Sciatic nerve (tissue), 2 donors: ENCODE measurements at regions not wholly inside any gene's neighbourhood (a gene's known extent, or its start where the extent isn't known, plus 50 kb on each side); places are given as distances from the start of the nearest gene placed in this dataset.

ENCODE experiments used
- ATAC-seq: fragments of 200-7000 bp; cut with Tn5 transposase; one replicate; pipeline ENCODE4 v1.9.1; 2020; ENCODE audit warnings: mild to moderate bottlenecking, moderate library complexity
- DNase-seq: peaks from one replicate; pipeline ENCODE4 v3.0.0-alpha.2; 2020; ENCODE audit warnings: low spot score
- intact Hi-C: fragments of 100-400 bp; cut with DNase I; formaldehyde crosslinking; loops from one replicate; pipeline ENCODE4 v1.14.2; 2022
- donor health status: DM: no; HTN: no; CAD: no.
- donor health status: DM: no; HTN: no; CAD: no.

DNA sequence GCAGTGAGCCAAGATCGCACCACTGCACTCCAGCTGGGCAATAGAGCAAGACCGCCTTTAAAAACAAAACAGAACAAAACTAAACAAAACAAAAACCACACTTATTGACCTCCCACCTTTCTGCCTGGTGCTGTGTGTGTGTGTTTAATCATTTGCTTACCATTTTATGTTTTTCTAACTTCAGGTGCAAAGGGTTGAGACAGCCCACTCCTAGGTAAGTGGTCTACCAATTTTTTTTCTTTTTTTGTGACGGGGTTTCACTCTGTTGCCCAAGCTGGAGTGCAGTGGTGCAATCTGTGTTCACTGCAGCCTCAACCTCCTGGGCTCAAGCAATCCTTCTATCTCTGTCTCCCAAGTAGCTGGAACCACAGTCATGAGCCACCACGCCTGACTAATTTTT is 65.8 kb downstream of the SALL1 start:
- intact Hi-C loops = no loop called here
- DNase-seq (no peak), ATAC-seq (no peak)

DNA sequence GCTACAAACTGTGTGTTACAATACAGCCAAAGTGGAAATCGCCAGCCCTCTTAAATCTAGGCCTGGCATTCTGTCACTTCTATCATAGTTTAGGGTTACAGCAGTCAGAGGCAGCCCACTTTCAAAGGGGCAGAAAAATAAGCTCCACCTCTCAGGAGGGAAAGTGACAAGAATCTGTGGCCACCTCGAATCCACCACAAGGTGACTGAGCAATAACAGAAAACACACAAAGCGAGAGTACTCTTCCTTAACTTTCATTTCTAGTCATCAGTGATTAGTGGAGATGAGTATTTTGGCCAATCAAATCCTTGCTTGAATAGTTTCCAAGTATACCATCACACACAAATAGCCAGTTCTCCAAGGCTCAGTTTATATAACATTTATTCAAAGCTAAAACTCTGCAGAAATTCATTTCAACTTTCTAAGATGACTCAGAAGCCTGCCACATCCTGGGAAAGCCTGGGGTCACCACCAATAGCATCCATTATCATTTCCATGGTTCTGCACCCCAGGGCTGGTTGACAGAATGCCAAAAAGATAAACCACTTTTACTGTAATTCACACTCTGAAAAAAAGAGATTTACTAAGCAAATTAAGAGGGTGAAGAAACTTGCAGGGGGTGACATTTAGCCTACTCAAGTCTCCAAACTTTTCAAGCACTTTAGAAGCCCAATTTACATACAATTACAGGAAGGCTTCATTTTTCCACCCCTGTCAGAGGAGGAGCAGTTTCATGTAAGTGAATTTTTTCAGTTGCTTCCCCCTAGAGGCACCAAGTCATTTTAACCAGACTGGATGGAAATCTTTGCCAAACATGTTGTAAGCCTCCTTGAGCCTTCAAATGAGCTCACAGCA is 66.8 kb downstream of the SALL1 start:
- no peak for DNase-seq
- intact Hi-C loops = no loop called here
- no peak for ATAC-seq

DNA sequence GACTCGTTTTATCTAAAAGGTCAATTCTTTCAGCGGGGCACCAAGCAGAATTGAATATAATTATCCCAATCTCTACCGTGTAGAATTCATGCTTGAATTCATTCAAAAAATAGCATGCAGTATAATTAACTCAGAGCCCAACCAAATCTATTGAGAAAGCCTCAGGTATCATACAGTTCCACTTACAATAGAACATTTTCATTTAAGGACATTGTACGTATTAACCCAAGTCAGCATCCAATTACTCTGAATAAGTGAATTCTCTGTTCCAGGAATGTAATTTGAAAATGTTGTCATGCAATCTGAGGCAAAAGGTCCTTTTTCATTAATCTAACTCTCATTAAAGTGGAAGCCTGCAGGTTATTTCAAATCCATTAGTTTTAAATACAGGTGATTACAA is 78.5 kb downstream of the SALL1 start:
- DNase-seq = no peak
- intact Hi-C loops = no loop called here

DNA sequence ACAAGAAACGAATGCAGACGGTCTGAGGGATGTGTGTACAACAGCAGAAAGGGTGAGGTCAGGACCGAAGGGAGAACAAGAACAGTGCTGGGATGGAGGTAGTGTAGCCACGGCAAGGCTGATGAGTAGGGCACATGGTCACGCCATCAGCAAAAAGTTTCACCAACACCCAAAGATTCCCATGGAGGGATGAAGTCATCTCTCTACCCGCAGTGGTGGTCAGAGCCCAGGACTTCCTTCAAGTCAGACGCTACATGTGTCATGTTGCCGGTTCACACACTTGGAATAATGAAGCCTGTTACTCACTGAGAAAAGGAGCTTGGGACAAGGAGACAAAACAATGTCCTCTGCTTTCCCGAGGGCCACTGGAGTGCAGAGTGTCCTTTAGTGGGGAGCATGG is 79.7 kb downstream of the SALL1 start:
- no peak for ATAC-seq
- no peak for DNase-seq
- intact Hi-C loops = no loop called here

More for the DNA sequence above, 78.5 kb downstream of the SALL1 start:
- no peak for ATAC-seq

DNA sequence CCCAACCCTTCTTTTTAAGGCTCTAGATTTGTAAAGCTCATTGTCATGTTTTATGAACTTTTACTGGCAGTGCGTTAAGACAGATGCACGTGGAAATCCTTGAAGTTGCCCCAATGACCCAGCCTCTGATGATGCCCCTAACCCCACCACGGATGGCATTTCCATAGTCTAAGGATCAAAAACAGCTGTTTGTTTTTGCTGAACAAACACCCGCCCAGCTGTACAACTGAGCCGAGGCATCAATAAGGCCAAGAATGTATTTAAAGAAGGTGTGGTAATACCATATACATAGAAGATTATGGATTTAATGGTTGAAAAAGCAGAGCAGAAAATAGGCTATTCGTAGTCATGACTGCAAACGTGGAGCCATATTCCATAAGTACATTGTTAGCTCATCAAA is 83.7 kb downstream of the SALL1 start:
- ATAC-seq = no peak
- intact Hi-C loops = no loop called here

DNA sequence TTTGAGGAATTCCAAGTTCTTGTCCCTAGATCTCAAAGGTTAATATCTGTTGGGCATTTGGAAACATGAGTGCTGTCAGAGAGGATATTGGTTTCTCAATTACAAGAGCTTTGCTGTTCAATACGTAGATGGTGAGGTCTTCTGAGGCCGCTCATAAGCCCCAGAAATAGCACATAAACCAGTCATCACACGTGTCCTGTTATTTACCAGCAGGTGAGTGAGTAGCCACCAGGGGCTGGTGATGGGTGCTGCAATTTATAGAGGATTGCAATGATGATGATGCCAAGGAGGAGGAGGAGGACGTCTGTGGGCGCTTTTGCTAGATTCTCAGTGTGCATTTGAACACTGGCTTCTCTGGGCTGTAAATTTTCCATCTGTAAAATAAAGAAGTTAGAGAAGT is 89.0 kb downstream of the SALL1 start:
- intact Hi-C loops = no loop called here
- no peak for ATAC-seq
- DNase-seq = no peak

More for the DNA sequence above, 83.7 kb downstream of the SALL1 start:
- DNase-seq = no peak

DNA sequence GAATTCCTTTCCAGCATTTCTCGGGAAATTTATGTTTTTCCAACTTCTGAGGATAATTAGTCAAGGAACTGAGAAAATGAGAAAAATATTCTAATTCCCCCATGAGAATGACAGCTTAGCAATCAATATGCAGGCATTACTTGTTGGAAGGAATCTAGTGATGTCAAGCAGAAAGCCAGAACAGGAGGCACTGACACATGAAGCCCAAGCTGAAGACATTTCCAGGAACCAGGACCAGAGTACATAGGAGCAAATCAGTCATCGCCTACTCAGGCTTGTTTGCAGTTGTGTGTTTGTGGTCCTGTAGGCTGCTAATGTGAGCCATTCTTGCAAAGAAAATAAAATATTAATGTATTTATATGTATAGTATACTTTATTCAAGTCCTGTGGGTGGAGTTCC is 89.7 kb downstream of the SALL1 start:
- ATAC-seq (no peak), DNase-seq (no peak)
- intact Hi-C loops = no loop called here

DNA sequence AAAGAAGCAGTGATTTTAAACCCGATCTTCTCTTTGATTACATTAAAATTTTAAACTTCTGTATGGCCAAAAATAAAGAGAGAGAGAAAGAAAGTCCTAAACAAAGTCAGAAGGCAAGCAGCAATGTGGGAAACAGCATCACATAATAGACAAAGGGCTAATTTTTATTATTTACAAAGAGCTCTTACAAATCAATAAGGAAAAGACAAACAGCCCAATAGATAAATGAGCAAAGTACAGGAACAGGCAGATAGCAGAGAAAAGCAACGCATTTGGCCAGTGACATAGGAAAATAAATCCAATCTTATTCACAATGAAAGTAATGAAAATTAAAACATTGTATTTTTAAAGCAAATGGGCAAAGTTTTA is 93.1 kb downstream of the SALL1 start:
- intact Hi-C loops = no loop called here
- DNase-seq (no peak), ATAC-seq (no peak)

DNA sequence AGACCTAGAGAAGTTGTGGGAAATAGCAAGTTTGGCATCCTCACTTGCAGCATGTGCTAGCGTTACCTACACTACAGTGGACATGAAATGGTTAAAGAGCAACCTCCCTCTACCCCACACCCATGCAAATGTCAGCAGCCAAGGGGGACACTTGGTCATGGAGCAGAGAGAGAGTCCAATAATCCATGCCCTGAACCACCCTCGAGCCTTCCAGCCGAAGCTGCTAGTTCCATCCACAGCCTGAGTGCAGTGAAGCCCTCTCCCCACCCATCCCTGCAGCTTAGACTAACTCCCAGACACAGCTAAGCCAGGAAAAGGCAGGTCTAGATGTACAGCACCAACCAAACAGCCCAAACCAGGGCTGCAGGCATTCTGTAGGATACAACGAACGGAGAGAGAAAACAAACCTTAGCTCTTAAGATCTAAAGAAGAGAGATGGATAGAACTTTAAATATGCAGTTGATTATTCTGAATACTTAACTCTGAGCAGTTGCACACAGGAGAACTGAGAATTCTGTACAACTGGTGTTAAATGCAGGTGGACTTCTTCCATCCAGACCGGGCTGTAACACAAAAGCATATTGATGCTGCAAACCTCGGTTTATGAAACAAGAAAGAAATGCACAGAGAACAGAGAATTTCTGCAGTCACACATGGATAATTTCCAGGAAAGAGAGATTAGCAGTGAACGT is 93.8 kb downstream of the SALL1 start:
- ATAC-seq (no peak), DNase-seq (no peak)
- intact Hi-C loops = no loop called here

DNA sequence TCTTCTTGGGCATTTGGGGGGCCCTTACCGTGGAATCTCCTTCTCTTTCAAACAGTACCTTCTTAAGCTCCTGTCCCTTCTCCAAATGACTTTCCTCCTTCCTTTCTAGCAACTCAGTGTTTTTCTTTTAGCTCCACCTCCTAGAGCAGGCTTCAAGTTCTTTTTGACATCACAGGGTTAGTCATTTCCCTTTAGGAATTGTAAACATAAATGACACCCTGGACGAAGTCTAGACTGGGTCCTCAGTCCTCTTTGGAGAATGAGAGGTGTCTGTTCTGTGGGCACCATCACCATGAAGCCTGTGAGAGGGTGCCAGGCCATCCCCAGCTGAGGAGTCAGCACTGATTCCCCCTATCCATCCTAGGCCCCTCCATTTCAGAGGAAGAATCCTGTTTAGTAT is 94.7 kb downstream of the SALL1 start:
- DNase-seq = no peak
- intact Hi-C loops = no loop called here
- no peak for ATAC-seq

DNA sequence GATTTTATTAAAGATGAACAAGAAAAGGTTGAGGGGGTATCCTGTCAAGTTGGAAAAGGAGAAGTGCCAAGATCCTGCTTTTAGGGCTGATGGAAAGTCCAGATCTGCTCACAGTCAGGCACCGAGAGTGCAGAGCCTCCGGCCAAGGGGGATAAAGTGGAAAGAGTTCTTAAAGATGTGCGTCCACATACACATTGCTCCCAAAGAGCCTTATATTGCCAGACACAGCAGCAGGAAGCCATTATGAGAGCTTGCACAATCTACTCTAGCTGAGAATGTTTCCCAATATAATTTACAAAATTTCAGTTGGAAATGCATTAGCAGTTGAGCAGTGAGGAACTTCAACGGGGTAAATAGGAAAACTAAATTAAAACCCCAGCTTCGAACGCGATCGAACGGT is 95.6 kb downstream of the SALL1 start:
- DNase-seq (no peak), ATAC-seq (no peak)
- intact Hi-C loops = no loop called here

DNA sequence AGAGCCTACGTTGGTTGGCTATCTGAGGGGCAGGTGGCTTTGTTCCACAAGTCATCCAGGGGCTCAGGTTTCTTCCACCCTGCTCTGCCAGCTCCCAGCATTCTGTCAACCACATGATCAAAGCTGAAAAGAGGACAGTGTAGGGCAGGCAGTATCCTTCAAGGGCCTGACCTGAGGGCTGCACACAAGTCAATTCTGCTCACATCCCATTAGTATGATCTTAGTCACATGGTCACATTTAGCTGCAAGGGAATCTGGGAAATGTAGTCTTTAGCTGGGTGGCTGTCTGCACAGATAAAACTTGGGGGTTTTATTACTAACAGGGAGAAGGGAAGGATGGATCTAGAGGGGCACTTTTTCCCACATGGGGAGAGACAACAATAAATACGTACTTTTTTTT is 97.3 kb downstream of the SALL1 start:
- DNase-seq = no peak
- intact Hi-C loops = no loop called here
- no peak for ATAC-seq

DNA sequence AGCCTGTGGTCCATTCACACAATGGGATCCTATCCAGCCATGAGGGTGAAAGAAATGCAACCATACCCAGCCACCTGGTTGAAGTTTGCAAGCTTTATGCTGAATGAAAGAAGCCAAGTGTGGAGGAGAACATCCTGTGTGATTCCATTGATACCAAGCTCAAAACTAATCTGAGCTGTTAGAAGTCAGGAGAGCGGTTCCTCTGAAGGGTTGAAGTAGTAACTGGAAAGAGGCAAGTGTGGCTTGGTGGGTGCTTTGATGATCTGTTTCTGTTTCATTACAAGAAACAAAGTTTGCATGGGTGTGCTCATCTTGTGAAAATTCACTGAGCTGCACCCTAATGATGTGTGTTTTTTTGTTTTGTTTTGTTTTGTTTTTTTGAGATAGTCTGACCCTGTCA is 99.4 kb downstream of the SALL1 start:
- no peak for DNase-seq
- no peak for ATAC-seq
- intact Hi-C loops = no loop called here

DNA sequence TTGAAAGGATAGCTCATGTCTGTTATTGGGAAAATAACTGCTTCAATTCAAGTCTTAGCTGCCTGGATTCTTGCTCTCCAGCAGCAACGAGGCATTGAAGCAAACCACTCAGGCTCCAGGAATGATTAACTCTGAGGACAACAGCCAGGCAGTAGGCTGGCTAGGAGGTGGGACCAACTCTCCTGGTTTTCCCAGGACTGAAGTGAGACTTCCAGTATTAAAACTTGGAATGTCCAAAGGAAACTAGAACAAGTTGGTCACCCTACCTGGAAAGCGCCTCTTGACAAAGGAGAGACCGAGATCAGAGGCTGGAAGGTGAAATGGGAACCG is 100.7 kb downstream of the SALL1 start:
- intact Hi-C loops = no loop called here
- no peak for DNase-seq
- no peak for ATAC-seq

DNA sequence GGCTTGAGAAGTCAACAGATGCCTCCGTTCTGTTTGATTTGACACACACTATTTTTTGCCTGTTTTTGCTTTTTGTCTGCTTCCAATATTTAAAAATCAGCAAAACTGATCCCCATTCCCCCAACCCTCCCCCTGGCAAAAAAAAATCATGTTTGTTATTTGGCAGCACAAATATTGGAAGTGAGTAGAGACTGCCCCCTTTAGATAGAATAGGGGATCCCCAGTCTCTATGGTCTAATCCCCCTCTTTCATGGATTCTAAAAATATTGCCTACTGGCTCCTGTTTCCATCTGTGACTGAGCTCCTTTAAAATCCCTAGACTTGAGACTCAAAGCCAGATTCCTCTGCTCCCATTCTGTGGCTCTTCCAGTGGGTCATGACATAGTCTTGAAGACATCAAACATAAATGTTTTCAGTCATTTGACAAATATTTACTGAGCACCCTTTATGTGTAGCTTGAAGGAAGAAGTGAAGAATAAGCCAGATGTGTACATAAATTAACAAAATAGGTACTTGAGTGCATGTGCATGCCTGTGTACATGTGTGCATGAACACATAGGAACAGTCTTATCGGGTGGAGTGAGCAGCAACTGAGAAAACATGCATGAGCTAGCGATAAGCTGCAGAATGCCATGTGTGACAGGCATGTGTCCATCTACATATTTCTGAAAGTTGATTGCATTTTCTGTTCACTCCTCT is 101.2 kb downstream of the SALL1 start:
- intact Hi-C loops = no loop called here
- no peak for ATAC-seq
- no peak for DNase-seq

DNA sequence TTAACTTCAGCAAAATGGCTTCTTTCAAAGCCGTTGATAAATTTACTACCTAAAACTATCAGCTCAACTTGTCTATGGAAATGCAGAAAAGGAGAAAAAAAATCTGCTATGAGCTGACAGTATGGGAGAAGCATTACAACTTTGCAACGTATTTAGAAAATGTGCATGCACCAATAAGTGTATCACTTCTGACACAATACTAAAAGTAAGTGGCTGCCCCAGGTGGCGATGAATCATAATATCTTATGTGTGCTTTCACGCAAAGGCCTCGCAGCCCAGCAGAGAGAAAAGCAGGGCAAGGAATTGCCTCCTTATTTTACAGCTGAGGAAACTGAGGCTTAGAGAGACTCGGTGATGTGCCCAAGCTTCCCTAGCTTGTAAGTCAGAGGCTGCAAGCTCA is 101.8 kb downstream of the SALL1 start:
- intact Hi-C loops = no loop called here
- DNase-seq (no peak), ATAC-seq (no peak)

DNA sequence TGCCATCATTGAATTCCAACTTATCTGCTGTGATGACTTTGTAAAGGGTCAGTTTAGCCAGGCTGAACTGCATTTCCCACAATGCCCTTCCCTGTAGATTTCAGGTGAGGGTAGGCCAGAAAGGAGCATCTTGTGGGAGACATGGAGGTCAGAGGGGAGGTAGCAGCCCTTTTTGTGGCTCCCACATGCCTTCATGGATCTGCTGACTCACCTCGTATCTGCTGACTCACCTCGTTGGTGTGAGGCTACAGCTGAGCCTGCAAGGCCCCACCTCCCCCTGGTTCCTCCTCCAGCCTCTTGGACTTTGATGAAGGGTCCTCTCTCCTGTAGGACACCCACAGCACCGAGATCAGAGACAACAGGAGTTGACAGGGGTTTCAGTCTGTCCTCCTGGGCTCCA is 102.5 kb downstream of the SALL1 start:
- ATAC-seq = no peak
- intact Hi-C loops = no loop called here
- DNase-seq = no peak

DNA sequence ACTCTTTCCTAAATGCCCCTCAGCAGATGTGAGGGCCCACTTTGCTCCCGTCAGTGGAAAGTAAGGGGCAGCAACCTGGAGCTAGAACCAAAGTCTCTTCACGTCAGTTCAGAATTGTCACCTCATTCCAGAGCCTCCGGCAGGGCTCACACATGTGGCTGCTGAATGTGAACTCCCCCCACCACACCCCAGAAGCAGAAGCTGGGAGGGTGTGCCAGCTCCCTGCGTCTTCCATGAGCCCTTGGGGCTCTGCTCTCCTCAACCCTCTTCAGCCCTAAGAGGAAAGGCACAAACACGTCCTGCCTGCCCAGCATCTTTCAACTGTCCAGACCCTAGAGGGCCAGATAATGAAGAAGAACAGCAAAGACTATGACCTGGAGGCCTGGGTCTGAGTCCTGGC is 105.3 kb downstream of the SALL1 start:
- no peak for DNase-seq
- intact Hi-C loops = no loop called here
- ATAC-seq = no peak

DNA sequence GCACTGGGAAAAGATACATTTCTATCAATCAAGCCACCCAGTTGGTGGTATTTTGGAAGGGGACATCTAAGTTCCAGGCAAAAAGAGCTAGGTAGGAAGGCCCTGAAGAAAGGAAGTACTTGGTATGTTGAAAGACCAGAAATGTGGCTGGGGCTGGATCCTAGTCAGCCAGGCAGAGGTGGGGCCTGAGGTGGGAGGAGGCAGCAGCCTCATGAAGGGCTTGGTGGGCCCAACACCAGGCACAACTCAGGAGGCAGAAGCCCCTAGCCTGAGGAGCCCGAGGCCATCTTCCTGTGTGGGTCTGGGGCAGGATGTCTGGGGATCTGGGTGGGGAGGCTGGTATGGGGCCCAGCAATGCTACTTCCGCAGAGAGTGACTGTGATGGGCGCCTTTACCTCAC is 105.9 kb downstream of the SALL1 start:
- ATAC-seq = no peak
- DNase-seq = no peak
- intact Hi-C loops = no loop called here

DNA sequence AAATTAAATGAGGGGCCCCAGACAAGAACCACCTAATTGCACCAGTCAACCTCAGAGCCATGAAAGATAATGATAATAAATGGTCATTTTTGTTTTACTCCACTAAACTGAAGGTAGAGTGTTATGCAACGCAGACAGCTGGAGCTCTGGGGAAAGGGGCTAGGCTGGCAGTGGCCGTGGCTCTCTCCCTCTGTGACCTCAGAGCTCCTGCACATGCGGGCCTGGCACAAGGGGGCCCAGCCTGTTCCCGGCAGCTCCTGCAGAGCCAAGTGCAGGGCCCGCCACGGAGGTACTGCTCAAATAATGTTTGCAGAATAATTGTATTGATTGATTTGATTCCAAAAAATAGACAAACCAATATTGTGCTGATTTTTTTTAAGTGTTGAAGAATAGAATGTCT is 109.5 kb downstream of the SALL1 start:
- ATAC-seq = no peak
- no peak for DNase-seq
- intact Hi-C loops = no loop called here
